Prostate gland (tissue), 2 donors: ENCODE measurements at regions not wholly inside any gene's neighbourhood (a gene's known extent, or its start where the extent isn't known, plus 50 kb on each side); places are given as distances from the start of the nearest gene placed in this dataset.

Source experiments
- CTCF ChIP-seq, 4 experiments: fragments of 200-600 bp in 2 of 4; fragments of 450-650 bp in 2 of 4; sonication (generic) in 2 of 4; IDR thresholded peaks; 1 replicate in 3 of 4; 2 replicates in 1 of 4; pipeline ENCODE4 v1.5.1; 2016 to 2019; ENCODE audit warnings: antibody characterized with exemption in 4 of 4, mild to moderate bottlenecking in 2 of 4, moderate library complexity in 2 of 4
- POLR2A ChIP-seq: fragments of 450-650 bp; IDR thresholded peaks from one replicate; pipeline ENCODE4 v1.6.1; 2016; ENCODE audit warnings: antibody characterized with exemption, mild to moderate bottlenecking

DNA sequence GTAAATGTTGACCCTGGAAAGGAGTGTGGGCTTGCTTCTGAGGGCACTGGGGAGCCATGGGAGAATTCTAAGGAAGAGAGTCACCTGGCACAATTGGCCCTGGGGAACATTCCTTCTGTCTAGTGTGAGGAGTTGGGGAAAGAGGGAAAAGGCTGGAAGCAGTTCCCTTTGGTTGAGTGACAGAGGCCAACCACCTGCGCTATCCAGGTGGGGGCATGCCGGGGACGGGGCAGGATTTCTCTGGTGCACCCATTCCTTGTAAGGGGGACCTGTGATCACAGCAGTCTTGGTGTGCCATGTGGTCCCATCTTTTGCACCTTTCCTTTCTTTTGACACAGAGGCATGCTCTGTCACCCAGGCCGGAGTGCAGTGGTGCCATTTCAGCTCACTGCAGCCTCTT lies 92.1 kb upstream of the GRK3 start:
- TF ChIP-seq CTCF (IDR thresholded peaks at IDR 0.05) (no peak), POLR2A (no peak)
